B cell (primary cell): ENCODE measurements at regions not wholly inside any gene's neighbourhood (a gene's known extent, or its start where the extent isn't known, plus 50 kb on each side); places are given as distances from the start of the nearest gene placed in this dataset.

Experiments used
- ATAC-seq: fragments of 200-7000 bp; cut with Tn5 transposase; one replicate; pipeline ENCODE4 v1.10.0; 2021; ENCODE audit warnings: low read depth, mild to moderate bottlenecking, moderate number of reproducible peaks, moderate library complexity
- CTCF ChIA-PET: fragments of 350-600 bp; sonication (Branson Sonifier 250); formaldehyde crosslinking; loops from one replicate; lab custom pipeline; 2021; ENCODE audit warnings: antibody characterized with exemption, inconsistent platforms; lab: Charles Lee
- POLR2A ChIA-PET: fragments of 350-600 bp; sonication (Branson Sonifier 250); formaldehyde crosslinking; loops from one replicate; lab custom pipeline; 2021; ENCODE audit warnings: antibody characterized with exemption; lab: Charles Lee
- DNase-seq: peaks from one replicate; pipeline ENCODE4 v3.0.0; 2013
- H2AFZ ChIP-seq: 2 replicates; pipeline ENCODE4 v1.6.1; 2012; ENCODE audit warnings: mild to moderate bottlenecking, low read depth, low read length; ENCODE audit not compliant: insufficient read depth, poor library complexity, severe bottlenecking
- H3K27ac ChIP-seq, 2 donors: 1 replicate in 1 of 2; 2 replicates in 1 of 2; pipeline ENCODE4 v1.5.1; 2012 to 2013; ENCODE audit warnings: low read length in 2 of 2, mild to moderate bottlenecking in 2 of 2, moderate library complexity in 1 of 2
- H3K27me3 ChIP-seq, 4 experiments: fragments of 200-600 bp in 1 of 4; sonication (generic) in 1 of 4; replicated peaks in 1 of 4; 1 replicate in 2 of 4; 2 replicates in 2 of 4; pipeline versions ENCODE4 v1.6.1 to v1.7.0; 2013 to 2016; ENCODE audit warnings: low read length in 3 of 4, mild to moderate bottlenecking in 2 of 4, mixed read lengths in 1 of 4, moderate library complexity in 1 of 4; ENCODE audit not compliant: insufficient read depth in 4 of 4, control insufficient read depth in 3 of 4; ENCODE audit errors: control extremely low read depth in 1 of 4
- H3K36me3 ChIP-seq, 2 experiments: replicated peaks in 1 of 2; 1 replicate in 1 of 2; 2 replicates in 1 of 2; pipeline versions ENCODE4 v1.6.1 to v1.7.1; 2013; ENCODE audit warnings: low read length in 1 of 2; ENCODE audit not compliant: insufficient read depth in 2 of 2, control insufficient read depth in 1 of 2; ENCODE audit errors: control extremely low read depth in 1 of 2, extremely low read depth in 1 of 2
- H3K4me1 ChIP-seq, 2 donors: fragments of 200-600 bp in 1 of 2; sonication (generic) in 1 of 2; 1 replicate in 1 of 2; 2 replicates in 1 of 2; pipeline versions ENCODE4 v1.5.1 to v1.6.1; 2013 to 2017; ENCODE audit warnings: low read length in 2 of 2; ENCODE audit not compliant: control insufficient read depth in 2 of 2, insufficient read depth in 2 of 2
- H3K4me2 ChIP-seq: replicated peaks from 2 replicates; pipeline ENCODE3; 2012; ENCODE audit warnings: mild to moderate bottlenecking, low read depth, low read length; ENCODE audit not compliant: poor library complexity, severe bottlenecking
- H3K4me3 ChIP-seq, 5 experiments: fragments of 200-600 bp in 1 of 5; sonication (generic) in 1 of 5; 1 replicate in 3 of 5; 2 replicates in 2 of 5; pipeline versions ENCODE4 v1.5.1 to v1.7.0; 2011 to 2016; ENCODE audit warnings: low read length in 4 of 5, mild to moderate bottlenecking in 4 of 5, low read depth in 2 of 5, control low read depth in 1 of 5, moderate library complexity in 1 of 5; ENCODE audit not compliant: insufficient read depth in 1 of 5; ENCODE audit errors: control extremely low read depth in 1 of 5, extremely low read depth in 1 of 5
- H3K79me2 ChIP-seq: fragments of 200-600 bp; sonication (generic); one replicate; pipeline ENCODE4 v1.6.0; 2016; ENCODE audit warnings: low read length; ENCODE audit not compliant: control insufficient read depth, insufficient read depth
- H3K9ac ChIP-seq: fragments of 200-600 bp; sonication (generic); 2 replicates; pipeline ENCODE4 v1.6.1; 2017; ENCODE audit warnings: mild to moderate bottlenecking, low read length, moderate library complexity
- H3K9me3 ChIP-seq, 3 donors: one replicate each; pipeline versions ENCODE4 v1.6.1 to v1.7.1; 2013; ENCODE audit warnings: low read length in 2 of 3; ENCODE audit not compliant: control insufficient read depth in 2 of 3, insufficient read depth in 1 of 3; ENCODE audit errors: control extremely low read depth in 1 of 3
- H4K20me1 ChIP-seq: 2 replicates; pipeline ENCODE4 v1.6.0; 2012; ENCODE audit warnings: mild to moderate bottlenecking, low read length; ENCODE audit not compliant: insufficient read depth, control insufficient read depth, poor library complexity, severe bottlenecking
- H3K27ac Mint-ChIP-seq: one replicate; pipeline ENCODE4 v1.8.0; 2021; ENCODE audit warnings: mixed read lengths
- H3K27me3 Mint-ChIP-seq: one replicate; pipeline ENCODE4 v1.8.0; 2021; ENCODE audit warnings: mixed read lengths
- H3K4me1 Mint-ChIP-seq: one replicate; pipeline ENCODE4 v1.8.0; 2021; ENCODE audit warnings: mixed read lengths
- H3K4me3 Mint-ChIP-seq: one replicate; pipeline ENCODE4 v1.8.0; 2021; ENCODE audit warnings: mixed read lengths
- H3K9me3 Mint-ChIP-seq: one replicate; pipeline ENCODE4 v1.8.0; 2022; ENCODE audit warnings: mixed read lengths; ENCODE audit not compliant: insufficient read depth
- EZH2 ChIP-seq: IDR thresholded peaks from 2 replicates; pipeline ENCODE4 v1.6.1; 2012; ENCODE audit warnings: borderline replicate concordance, low read depth, mild to moderate bottlenecking, moderate library complexity, low read length; ENCODE audit not compliant: insufficient read depth, poor library complexity, severe bottlenecking
- WGBS: methylation state at CpG from one replicate; pipeline ENCODE4 v1.1.5; 2013; ENCODE audit warnings: missing lambda C conversion rate; ENCODE audit not compliant: insufficient coverage; 5-methylcytosine and 5-hydroxymethylcytosine counted together
- intact Hi-C: fragments of 100-400 bp; cut with micrococcal nuclease; formaldehyde crosslinking; loops from one replicate; pipeline ENCODE4 v1.10.0; 2022
- TF ChIP-seq, protein P1 (sequence below): fragments of 200-600 bp; IDR thresholded peaks from one replicate; pipeline ENCODE4 v1.8.0; 2022; ENCODE audit warnings: antibody characterized with exemption, mild to moderate bottlenecking

GRCh38 chr12:78612190-78612589 lies 252.4 kb upstream of the SYT1 start:
- Histone ChIP-seq H3K4me2 (no peak overlapping the region), H3K36me3 (no peaks in the 10 kb centered on the region), H3K4me1 (no peaks in the 10 kb centered on the region), H3K27me3 (no peaks in the 10 kb centered on the region), H3K4me3 (no peak overlapping the region), H3K9ac (no peak overlapping the region), H3K79me2 (no peaks in the 10 kb centered on the region), H3K9me3 (no peaks in the 10 kb centered on the region), H3K27ac (no peak overlapping the region), H2AFZ (no peak overlapping the region), H4K20me1 (no peaks in the 10 kb centered on the region)
- DNase-seq, result no peak
- Mint-ChIP-seq H3K4me3 (no peak overlapping the region), H3K27me3 (no peaks in the 10 kb centered on the region), H3K4me1 (no peaks in the 10 kb centered on the region), H3K9me3 (no peaks in the 10 kb centered on the region), H3K27ac (no peak overlapping the region)
- no peak for ATAC-seq
- TF ChIP-seq, protein P1, sequence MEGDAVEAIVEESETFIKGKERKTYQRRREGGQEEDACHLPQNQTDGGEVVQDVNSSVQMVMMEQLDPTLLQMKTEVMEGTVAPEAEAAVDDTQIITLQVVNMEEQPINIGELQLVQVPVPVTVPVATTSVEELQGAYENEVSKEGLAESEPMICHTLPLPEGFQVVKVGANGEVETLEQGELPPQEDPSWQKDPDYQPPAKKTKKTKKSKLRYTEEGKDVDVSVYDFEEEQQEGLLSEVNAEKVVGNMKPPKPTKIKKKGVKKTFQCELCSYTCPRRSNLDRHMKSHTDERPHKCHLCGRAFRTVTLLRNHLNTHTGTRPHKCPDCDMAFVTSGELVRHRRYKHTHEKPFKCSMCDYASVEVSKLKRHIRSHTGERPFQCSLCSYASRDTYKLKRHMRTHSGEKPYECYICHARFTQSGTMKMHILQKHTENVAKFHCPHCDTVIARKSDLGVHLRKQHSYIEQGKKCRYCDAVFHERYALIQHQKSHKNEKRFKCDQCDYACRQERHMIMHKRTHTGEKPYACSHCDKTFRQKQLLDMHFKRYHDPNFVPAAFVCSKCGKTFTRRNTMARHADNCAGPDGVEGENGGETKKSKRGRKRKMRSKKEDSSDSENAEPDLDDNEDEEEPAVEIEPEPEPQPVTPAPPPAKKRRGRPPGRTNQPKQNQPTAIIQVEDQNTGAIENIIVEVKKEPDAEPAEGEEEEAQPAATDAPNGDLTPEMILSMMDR, result no peak
- no peak for TF ChIP-seq EZH2
- POLR2A ChIA-PET, result no interaction called here
- WGBS, result no CpG with 5 or more reads among the region's 2 CpGs
- CTCF ChIA-PET, result no interaction called here
- intact Hi-C loops, result no loop called here

GRCh38 chr12:78617683-78618082 lies 246.9 kb upstream of the SYT1 start:
- intact Hi-C loops, result no loop called here
- H3K27me3 ChIP-seq, result no peaks in the 10 kb centered on the region
- no CpG with 5 or more reads among the region's 2 CpGs for WGBS

More at GRCh38 chr12:78617683-78618082, 246.9 kb upstream of the SYT1 start:
- CTCF ChIA-PET, result no interaction called here
- Histone ChIP-seq H3K4me3 (no peak overlapping the region), H3K9me3 (no peaks in the 10 kb centered on the region), H3K4me1 (no peaks in the 10 kb centered on the region), H3K4me2 (no peak overlapping the region), H3K27ac (no peak overlapping the region), H3K36me3 (no peaks in the 10 kb centered on the region), H3K9ac (no peak overlapping the region), H3K79me2 (no peaks in the 10 kb centered on the region), H4K20me1 (no peaks in the 10 kb centered on the region), H2AFZ (no peak overlapping the region)
- Mint-ChIP-seq H3K27me3 (no peaks in the 10 kb centered on the region), H3K27ac (no peak overlapping the region), H3K9me3 (peaks cover 3% of the 10 kb centered on the region), H3K4me3 (no peak overlapping the region), H3K4me1 (no peaks in the 10 kb centered on the region)
- no peak for ATAC-seq
- POLR2A ChIA-PET, result no interaction called here
- TF ChIP-seq, protein P1, result no peak
- TF ChIP-seq EZH2, result no peak
- DNase-seq, result no peak
